NCI-H82 (cell line): ENCODE measurements at regions not wholly inside any gene's neighbourhood (a gene's known extent, or its start where the extent isn't known, plus 50 kb on each side); places are given as distances from the start of the nearest gene placed in this dataset.
"Not testable (repeated sequence)": the region's sequence is repeated elsewhere in the genome, so short reads cannot be mapped to it uniquely, and the experiment has no call there.

ENCODE experiments used
- DNase-seq: peaks from one replicate; lab custom pipeline; 2025; lab: John Stamatoyannopoulos, UW

DNA sequence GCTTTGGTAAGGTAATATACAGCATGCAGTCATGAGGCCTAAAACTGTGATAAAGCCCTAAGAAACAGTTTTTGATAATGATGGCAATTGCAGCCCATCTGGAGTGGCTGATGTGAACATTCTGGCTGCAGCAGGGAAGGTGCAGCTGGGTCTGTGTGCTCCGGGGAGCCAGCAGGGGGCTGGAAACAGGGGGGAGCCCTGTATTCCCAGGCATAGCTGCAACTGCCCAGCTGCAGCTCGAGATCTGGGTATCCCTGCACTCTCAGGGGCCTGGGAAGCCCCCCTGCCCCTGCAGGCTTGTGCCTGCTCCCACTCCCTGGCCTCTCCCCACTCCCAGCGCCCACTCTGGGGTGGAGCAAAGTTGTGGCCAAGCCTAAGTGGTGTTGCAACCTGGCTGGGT is 95.6 kb downstream of the RRAGB start:
- no peak for DNase-seq

DNA sequence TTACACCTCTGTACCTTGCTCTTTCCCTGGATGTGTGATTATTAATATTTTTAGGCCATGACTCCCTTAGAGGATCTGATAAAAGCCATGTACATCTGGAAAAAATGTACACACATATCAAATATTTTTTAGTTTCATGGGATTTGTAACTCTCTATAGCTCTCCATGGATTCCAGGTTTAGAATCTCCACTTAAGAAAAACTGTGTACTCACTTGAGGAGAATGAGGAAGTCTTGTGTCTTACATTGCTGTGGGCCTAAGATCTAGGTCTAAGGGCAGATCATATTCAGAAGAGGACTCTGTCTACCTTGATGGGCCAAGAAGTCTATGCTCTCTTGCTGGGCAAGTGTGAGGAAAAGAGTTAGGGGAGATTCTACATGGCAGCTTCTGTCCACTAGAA is 98.0 kb downstream of the RRAGB start:
- DNase-seq, result no peak

DNA sequence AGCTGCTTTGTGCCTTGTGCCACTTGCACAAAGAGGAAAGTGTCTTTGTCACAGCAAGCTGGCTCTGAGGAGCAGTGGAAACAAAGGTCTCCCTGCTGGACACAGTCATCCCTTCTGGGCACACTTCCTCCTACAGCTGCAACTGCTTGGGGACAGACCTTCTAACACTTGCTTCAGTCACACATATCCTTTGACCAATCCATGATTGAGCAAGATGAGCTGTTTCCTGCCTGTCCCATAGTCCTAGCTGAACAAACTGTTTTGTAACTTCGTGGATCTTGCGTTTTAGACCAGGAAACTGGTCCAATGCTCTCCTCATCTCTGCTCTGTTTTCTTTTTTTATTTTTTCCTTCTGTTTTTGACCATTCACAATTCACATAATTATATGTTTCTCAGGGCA is 98.5 kb downstream of the RRAGB start:
- DNase-seq, result no peak

DNA sequence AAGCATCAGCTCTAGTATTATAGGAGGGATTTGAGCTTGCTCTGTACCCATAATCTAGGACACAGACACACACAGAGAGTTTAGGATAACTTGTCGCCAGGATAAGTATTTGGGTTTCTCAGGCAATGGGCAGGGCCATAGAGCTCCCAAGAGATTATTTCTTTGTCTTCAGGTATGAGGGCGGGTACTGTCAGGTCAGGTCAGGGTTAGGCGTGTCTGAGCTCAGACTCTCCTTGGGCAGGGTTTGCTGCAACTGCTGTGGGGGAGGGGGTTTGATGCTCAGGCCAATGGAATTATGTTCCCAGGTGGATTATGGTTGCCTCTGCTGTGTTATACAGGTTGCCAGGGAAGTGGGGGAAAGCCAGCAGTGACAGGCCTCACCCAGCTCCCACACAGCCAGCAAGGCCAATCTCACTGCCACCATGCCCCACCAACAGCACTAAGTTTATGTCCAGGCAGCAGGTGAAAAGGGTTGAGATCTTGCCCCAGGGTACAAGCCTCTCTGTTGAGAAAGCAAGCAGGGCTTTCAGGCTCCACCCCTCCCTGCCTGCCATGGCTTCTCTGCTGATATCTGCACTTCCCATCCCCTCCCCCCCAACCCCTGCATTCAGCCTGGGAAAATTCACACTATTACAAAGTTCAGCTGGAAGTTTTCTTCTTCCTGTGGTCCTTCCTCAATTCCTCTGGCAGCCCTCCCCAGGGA is 101.3 kb downstream of the RRAGB start:
- peak; percentile 0 for DNase-seq

DNA sequence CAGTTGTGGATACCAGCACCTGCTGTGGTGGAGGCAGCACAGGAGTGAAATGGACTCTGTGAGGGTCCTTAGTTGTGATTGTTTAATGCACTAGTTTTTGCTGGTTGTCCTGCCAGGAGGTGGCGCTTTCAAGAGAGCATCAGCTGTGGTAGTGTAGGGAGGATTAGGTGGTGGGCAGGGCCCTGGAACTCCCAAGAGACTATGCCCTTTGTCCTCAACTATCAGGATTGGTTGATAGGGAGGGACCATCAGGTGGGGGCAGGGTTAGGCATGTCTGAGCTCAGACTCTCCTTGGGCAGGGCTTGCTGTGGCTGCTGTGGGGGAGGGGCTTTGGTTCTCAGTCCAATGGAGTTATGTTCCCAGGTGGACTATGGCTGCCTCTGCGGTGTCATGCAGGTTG is 121.9 kb downstream of the RRAGB start:
- DNase-seq, result peak; percentile 36

DNA sequence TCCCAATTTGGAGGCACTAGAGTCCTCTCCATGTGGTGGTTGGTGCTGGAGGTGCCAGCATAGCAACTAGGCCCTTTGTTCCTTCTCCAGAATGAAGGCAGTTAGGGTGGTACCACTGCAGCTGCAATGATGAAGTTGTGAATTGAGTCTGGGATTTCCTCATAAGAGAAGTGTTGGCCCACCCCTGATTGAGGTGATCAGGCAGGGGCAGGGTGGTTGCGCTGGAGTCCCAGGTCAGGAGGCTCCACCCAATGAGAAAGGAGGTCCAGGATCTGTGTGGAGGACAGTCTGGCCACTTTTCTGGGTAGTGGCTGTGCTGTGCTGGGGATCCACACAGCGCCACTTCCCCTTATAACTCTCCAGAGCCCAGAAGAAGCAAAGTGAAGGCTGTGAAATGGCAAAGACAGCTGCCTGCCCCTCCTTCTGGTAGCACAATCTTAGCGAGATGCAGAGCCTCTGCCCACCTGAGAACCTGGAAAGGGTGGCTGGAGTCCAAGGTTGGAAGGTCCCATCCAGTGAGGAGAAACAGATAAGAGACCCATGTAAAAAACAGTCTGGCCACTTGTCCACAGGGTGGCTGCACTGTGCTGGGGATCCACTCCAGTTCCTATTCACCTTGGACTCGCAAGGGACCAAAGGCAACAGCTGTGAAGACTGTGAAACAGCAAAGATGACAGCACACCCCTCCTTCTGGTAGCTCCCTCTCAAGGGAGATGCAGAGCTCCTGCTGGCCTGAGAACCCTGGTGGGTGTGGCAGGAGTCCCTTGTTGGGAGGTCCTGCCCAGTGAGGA is 124.6 kb downstream of the RRAGB start:
- no peak for DNase-seq

DNA sequence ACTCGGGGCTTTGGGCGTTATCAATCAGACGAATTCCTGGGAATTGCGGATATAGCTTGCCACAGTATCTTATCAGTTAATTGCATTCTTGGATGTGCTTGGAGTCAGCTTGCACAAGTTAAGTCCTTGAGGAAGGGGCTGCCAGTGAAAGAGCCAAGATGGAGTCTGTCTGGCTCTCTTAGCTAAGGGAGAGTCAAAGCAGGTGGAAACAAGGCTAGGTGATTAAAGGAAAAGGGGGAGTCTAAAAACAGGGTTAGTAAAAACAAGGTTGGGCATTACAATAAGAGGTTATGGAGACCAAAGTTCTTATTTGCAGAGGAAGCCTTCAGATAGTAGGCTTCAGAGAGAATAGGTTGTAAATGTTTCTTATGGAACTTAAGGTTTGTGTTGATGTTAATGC is 149.2 kb downstream of the RRAGB start:
- DNase-seq, result not testable (repeated sequence)

DNA sequence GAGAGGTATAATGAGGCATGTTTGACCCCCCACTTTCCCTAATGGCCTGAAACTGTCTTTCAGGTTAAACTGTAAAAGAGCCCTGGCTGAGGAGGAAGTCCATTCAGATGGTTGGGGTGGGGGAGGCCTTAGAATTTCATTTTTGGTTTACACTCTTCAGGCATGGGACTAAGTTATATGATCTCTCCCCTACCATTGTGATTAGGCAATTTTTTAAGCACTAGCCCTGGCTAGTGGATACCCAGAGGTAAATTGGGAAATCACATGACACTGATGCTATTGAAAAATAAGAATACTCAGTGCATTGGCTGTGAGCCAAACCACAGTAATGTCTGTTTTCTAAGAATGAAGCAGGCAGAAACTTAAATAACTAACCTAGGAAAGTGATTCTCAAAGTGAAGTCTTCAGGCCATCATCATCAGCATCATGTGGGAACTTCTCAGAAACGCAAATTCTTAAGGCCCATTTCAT is 149.7 kb downstream of the RRAGB start:
- DNase-seq, result no peak

DNA sequence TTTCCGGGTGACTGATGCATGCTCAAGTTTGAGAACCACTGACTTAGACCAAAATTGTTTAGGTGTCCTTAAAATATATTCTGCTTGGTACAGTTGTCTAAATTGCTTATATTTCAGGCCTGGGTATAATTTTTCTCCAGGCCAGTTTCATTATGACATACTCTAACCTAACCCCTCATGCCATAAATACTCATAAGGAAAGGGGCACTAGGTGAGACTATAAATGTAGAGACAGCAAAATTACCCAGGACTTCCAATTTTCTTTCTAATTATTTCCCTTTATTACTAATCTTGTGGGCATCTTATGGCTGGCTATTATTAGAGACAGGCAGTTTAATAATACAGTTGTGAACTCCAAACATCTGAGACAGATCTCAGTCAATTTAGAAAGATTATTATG is 150.2 kb downstream of the RRAGB start:
- no peak for DNase-seq

DNA sequence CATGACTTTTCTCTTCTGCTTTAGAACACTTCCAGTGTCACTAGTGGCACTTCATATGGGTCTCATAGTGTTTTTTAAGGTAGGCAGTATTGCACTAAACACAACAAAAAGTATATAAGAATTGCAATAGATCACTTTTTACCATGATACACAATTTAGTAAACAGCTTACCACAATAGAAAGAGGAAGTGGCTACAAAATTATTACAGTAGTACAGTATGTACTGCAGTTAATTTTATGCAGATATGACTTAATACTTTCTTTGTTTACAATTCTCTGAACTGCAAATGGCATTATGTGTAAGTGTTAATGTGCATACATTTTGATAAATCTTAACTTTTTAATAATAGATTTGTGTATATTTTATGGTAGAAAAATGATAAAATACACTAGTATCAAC is 157.3 kb downstream of the RRAGB start:
- no peak for DNase-seq

DNA sequence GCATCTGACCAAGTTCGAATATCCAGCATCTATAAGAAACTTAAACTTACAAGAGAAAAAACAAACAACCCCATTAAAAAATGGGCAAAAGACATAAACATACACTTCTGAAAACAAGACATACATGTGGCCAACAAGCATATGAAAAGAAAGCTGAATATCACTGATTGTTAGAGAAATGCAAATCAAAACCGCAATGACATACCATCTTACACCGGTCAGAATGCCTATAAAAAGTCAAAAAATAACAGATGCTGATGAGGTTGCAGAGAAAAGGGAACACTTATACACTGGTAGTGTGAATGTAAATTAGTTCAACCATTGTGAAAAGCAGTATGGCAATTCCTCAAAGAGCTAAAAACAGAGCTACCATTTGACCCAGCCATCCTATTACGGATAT is 166.0 kb downstream of the RRAGB start:
- not testable (repeated sequence) for DNase-seq

DNA sequence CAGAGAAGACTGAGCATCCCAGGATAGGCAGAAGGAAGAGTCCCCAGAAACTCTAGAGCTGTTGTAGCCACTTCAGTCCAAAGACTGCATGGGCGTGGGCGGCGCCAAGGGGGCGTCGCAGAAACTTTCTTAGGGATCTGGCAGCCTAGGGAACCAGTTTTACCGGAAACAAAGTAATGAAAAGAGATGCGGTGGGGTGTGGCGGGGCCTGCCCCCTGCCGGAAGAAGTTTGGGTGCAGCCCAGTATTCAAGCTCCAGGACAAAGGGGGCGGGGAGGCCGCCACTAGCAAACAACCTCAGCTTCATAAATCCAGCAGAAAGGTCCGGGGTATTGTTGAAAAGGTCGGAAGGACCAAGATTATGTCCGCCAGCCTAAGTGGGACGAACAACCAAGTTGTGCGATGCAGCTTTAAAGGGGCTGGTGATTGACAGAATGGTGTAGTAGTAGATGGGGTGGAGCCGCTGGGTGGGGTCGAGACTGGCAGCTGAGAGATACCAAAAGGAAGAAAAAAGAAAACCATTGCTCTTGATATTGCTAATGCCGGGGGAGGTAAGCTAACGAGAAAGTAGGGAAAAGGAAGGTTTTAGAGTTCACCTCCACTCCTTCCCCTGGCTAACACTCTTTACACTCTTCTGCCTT is 190.5 kb downstream of the RRAGB start:
- DNase-seq, result peak; percentile 24

DNA sequence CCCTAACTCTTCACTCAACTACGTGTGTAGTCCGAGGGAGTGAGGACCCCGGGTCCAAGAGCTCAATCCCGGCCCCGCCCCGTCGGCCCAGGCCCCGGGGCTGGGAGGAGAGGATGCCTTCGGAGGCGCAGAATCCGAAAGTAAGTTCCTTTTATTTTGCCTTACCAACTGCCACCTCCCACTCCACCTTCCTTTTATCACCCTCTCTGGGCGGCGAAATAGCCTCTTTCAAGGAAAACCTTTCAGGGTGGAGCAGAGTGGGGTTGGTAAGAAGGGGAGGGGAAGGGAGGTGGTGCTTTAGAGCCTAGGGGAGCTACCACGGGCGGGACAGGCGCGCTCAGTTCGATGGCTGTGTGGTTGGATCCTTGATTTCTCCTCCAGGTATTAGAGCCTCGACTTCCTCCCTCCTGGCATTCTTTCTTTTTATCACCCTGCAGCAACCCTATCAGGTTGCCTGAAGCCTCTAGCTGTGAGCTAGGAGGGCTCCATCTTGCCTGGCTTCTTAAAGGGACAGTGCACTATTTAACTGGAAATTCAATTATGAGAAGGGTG is 191.2 kb downstream of the RRAGB start:
- DNase-seq, result peak; percentile 12

DNA sequence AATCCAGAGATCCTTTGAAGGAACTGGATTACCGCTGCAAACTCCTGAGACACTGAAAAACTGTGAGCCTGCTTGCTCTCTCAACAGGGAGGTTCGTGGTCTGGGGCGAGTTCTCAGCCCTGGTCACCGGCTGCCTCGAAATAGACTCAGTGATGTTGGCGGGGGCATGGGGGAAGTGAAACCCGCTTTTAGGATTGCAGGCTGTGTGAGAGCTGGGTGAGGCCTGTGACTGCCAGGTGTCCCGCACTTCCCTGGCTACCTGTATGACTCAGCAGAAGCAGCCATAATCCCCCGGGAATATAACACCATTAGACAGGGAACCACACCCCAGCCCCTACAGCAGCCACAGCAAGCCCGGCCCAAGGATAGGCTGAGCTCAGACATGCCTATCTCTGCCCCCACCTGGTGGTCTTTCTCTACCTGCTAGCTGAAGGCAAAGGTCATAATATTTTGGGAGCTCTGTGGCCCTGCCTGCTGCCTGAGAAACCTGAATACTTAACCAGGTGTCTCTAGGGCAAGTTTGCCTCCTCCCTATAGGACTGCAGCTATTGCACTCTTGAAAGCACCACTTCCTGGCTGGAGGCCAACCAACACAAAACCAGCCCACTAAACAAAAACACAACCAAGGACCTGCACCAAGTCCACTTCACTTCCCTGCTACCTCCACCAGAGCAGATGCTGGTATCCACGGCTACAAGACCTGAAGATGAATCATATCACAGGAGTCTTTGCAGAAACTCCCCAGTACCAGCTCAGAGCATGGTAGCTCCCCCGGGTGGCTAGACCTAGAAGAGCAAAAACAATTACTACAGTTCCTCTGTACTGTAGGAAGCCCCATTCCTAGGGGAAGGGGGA is 202.0 kb downstream of the RRAGB start:
- peak; percentile 0 for DNase-seq

DNA sequence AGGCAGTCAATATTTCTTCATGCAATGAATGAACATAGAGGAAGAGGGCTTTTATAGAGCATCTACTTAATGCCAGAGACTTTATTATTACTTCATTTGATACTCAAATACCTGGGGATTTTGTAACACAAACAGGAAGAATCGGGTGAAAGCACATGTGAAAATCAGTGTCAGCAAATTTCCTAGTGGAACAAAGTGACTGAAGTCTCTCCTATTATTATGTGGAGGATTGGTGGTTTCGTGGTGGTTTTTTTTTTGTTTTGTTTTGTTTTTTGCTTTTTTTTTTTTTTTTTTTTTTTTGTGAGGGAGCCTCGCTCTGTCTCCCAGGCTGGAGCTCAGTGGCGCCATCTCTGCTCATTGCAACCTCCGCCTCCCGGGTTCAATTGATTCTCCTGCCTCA is 207.0 kb downstream of the RRAGB start:
- no peak for DNase-seq

DNA sequence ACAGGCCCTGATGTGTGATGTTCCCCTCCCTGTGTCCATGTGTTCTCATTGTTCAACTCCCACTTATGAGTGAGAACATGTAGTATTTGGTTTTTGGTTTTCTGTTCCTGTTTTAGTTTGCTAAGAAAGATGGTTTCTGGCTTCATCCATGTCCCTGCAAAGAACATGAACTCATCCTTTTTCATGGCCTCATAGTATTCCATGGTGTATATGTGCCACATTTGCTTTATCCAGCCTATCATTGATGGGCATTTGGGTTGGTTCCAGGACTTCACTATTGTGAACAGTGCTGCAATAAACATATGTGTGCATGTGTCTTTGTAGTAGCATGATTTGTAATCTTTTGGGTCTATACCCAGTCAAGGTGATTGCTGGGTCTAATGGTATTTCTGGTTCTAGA is 211.0 kb downstream of the RRAGB start:
- not testable (repeated sequence) for DNase-seq
